ENCODE measurements at regions not wholly inside any gene's neighbourhood (a gene's known extent, or its start where the extent isn't known, plus 50 kb on each side); places are given as distances from the start of the nearest gene placed in this dataset.
"Not testable (repeated sequence)": the region's sequence is repeated elsewhere in the genome, so short reads cannot be mapped to it uniquely, and the experiment has no call there.

DNA sequence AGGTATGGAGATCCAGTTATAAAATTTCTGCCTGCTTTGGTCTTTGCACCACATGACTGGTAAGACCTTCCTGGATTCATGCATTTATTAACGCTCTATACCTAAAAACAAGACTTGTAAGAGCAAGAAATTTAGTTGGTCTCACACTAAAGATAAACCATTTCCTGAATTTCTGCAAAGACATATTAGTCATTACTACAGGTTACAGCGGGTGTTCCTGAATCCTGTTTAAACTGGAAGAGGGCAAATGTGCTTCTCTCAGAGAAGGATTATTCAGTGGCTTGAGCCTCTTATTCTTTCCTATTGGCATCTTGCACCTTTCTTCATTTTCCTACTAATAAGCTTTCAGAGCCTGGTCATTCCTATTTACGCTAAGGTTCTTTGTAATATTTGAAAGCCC is 397.6 kb upstream of the TENM3 start:
- no peak for DNase-seq (ENCODE audit: low read depth in 3 of 3)

GRCh38 chr4:181846934-181847333 is 396.3 kb upstream of the TENM3 start:
- DNase-seq (ENCODE audit: low read depth in 3 of 3) = no peak

GRCh38 chr4:181848357-181848756 is 394.8 kb upstream of the TENM3 start:
- no peak for DNase-seq (ENCODE audit: low read depth in 3 of 3)

DNA sequence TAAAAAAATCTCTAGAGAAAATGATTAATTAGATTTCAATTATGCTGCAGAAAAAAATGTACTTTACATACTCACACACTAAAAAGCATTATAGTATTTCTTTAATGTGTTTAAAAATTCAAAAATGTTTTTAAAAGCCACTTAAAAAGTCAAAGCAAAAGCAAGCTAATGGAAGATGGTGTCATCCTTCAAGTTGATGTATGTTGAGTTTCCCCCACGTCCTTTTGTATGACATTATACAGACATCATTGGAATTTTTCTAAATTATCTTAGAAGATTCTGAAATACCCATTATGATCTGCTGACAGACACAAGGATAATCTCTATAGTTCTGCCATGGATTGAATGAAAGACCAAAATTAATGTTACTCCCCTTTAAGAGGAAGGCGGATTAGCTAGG is 393.7 kb upstream of the TENM3 start:
- no peak for DNase-seq (ENCODE audit: low read depth in 3 of 3)

DNA sequence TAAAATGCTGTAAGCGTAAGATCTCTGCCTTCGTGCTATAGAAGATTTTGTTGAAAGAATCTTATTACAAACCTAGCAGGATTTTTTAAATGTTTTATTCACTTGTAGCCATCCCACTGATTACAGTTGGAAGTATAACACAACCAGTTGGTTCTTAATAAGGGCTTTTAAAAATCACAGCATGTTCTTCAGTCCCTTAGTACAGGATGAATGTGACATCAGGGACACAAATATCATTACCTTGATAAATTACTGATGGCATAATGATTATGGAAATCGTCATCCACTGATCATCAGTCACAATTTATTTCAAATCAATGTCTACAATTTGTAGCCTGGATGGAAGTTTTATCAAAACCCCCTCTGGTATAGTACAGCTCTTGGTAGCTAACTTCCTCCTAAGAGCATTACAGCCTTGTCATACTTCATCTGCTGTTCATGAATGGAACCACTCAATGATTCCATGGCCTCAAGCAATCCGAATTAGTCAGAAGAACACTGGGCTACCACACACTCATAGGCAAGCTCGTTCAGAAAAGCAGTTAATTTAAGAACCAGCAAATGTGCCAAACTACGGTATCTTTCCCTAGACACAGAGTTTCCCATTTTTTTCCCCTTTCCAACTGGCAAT is 389.2 kb upstream of the TENM3 start:
- no peak for DNase-seq (ENCODE audit: low read depth in 3 of 3)

GRCh38 chr4:181855307-181855706 is 387.9 kb upstream of the TENM3 start:
- no peak for DNase-seq (ENCODE audit: low read depth in 3 of 3)

DNA sequence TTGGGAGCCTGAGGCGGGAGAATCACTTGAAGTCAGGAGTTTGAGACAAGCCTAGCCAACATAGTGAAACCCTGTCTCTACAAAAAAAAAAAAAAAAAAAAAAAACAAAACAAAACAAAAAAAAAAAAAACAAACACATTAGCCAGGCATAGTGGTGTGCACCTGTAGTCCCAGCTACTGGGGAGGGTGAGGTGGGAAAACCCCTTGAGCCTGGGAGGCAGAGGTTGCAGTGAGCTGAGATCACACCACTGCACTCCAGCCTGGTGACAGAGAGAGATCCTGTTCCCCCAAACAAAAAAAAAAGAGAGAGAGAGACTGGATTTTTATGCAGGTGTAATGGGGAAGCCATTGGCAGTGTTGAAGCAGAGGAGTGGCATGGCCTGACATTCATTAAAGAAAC is 385.7 kb upstream of the TENM3 start:
- not testable (repeated sequence) for DNase-seq (ENCODE audit: low read depth in 3 of 3)

GRCh38 chr4:181858741-181859140 is 384.5 kb upstream of the TENM3 start:
- DNase-seq (ENCODE audit: low read depth in 3 of 3) = no peak

GRCh38 chr4:181859439-181859838 is 383.8 kb upstream of the TENM3 start:
- DNase-seq (ENCODE audit: low read depth in 3 of 3) = no peak

GRCh38 chr4:181860157-181860556 is 383.0 kb upstream of the TENM3 start:
- no peak for DNase-seq (ENCODE audit: low read depth in 3 of 3)

GRCh38 chr4:181860668-181861067 is 382.5 kb upstream of the TENM3 start:
- DNase-seq (ENCODE audit: low read depth in 3 of 3) = no peak

DNA sequence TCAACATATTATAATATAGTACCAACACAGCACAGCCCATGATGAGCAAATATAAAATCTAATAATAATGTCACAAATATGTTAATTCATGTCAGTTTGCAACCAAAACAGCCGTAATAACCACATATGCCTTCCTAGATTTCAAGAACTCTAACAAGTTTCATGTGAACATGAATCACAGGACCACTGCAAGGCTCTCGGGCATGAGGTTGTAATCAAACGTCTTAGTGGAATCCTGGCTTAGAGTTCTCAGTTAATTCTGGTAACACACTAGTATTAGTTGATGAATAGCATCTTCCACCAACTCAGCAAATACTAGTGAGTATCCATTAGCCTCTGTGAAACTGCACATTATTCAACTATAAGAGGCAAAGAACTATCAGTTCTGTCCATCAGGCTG is 379.3 kb upstream of the TENM3 start:
- no peak for DNase-seq (ENCODE audit: low read depth in 3 of 3)

GRCh38 chr4:181870326-181870725 is 372.9 kb upstream of the TENM3 start:
- DNase-seq (ENCODE audit: low read depth in 3 of 3) = no peak

DNA sequence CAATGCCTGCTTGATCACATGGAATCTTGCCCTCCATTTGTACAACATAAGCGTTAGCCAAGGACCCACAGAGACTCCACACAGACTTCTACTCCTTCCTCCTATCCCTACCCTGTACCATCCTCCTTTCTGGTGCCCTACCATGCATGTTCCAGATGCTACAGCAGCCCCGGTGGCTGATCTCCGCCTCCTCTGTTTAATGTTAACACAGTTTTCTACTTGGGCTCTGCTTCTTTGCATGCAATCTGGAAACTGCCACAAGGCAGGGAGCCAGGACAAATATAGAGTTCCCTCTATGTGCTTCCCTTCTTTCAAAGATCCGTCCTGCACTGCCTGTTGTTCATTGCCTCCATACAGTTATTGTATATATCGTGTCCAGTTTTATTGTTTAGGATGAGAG is 368.6 kb upstream of the TENM3 start:
- DNase-seq (ENCODE audit: low read depth in 3 of 3) = no peak

- DNase-seq (ENCODE audit: low read depth in 3 of 3) = no peak
These were observed 365.8 kb upstream of the TENM3 start for GRCh38 chr4:181877329-181877848.

GRCh38 chr4:181890031-181890430 is 353.2 kb upstream of the TENM3 start:
- DNase-seq (ENCODE audit: low read depth in 3 of 3) = no peak

DNA sequence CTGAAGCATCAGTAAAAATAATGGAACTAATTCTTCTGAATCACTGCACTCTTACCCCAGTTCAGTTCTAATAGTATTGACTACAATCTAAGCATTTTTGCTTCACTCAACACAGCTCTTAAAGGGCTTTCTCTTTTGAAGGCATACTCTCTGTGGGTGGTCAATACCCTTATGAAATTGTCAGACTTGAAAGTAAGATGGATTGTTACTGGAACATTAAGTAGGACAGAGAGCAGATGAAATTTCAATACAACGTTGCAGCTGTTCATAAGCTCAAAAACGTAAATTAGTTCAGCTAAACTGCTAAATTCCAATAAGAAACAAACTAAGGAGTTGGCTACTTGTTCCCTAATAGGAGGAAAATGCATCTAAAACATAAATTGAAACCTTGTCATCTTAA is 352.3 kb upstream of the TENM3 start:
- DNase-seq (ENCODE audit: low read depth in 3 of 3) = no peak

DNA sequence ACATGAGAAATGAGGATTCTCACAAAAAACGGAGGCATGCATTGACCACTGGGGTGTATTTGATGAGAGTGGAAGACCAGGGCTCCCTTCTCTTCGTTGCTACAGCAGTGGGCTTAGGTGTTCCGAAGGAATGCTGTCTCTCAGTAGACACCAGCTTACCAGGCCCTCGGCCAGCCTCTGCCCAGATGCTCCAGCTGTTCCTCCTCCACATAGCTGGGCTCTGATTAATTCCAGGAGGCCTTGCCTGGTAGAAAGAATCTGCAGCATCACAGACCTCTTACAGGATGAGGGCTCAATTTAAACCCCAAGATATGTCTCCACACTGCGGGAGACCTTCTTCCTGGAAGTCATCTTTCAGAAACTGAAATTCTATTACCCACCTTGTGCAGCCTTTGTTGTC is 346.6 kb upstream of the TENM3 start:
- DNase-seq (ENCODE audit: low read depth in 3 of 3) = no peak

DNA sequence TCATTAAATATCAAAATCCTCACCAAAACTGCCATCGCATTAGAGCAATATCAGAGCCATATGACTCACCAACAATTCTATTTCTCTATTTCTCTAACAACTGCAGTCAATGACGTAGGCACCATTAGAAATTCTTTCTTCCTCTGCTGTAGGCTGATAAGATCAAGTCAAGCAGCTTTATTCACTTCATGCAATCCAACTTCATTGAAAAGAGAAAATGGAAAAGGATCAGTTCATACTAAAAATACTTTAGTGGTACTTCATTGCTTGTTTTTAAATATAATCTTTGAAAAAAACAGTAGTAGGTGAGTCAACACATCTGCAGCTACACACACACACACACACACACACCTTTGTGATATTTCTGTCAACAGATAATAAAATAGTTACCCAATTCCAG is 345.3 kb upstream of the TENM3 start:
- no peak for DNase-seq (ENCODE audit: low read depth in 3 of 3)

GRCh38 chr4:181902404-181902803 is 340.8 kb upstream of the TENM3 start:
- not testable (repeated sequence) for DNase-seq (ENCODE audit: low read depth in 3 of 3)

DNA sequence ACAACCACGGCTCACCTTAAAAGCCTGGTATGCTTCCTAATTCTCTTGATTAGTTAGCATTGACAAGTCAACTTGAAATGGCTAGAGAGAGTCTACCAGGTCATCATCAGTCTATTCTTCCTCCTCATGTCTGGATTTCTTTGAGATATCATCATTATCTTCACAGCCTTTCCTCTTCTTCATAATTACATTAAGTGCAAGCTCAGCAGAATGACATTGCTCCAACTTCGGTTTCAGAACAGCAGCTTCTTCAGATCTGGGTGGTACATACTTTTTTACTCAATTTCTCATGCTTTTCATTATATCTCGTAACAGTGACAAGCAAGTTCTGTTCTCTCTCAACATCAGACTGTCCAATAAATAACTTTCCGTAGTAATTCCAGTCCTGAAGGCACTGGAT is 337.5 kb upstream of the TENM3 start:
- DNase-seq (ENCODE audit: low read depth in 3 of 3) = no peak

DNA sequence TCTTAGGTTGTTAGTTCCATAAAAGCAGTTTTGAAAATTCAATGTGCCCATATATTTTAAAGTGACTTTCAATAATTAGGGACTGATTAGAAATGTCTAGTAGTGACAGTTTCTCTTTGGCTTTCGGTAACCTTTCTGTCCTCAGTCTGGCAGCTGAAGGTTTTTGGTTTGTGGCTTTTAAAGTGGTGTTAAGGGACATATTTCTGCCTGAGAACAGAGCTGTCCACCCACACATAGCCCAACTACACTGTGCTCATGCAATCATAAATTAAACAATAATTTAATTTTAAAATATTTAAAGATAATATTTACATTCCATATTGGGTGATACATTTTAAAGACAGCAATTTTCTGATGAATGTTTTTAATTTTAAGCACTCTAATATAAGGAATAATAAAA is 335.0 kb upstream of the TENM3 start:
- DNase-seq (ENCODE audit: low read depth in 3 of 3) = no peak

DNA sequence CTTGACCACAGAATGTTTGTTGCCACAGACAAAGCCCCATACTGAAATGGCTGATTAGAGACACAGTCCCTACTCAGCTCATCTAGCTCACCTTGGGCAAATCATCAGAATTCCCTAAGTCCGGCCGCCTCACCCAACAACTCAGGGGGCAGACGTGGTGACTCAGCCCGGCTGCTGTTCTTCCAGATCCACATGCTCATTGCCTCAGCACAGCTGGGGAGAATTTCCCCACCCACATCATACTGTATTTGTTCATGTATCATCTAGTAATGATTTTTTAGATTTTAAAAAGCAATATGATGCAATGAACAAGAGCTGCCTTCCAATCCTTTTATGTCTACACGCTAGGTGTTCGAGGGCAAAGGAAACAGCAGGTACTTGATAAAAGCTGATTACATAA is 333.8 kb upstream of the TENM3 start:
- DNase-seq (ENCODE audit: low read depth in 3 of 3) = no peak

- DNase-seq (ENCODE audit: low read depth in 3 of 3) = no peak
These were observed 331.8 kb upstream of the TENM3 start for GRCh38 chr4:181911420-181911819.
